ENCODE measurements at regions not wholly inside any gene's neighbourhood (a gene's known extent, or its start where the extent isn't known, plus 50 kb on each side); places are given as distances from the start of the nearest gene placed in this dataset.

- Histone ChIP-seq H3K79me2 (ENCODE audit: insufficient read depth, low read length) (no peaks in the 10 kb centered on the region), H3K36me3 (ENCODE audit: control insufficient read depth in 1 of 2, insufficient read depth in 2 of 2, low read length in 2 of 2) (no peaks in the 10 kb centered on the region), H3K4me1 (ENCODE audit: control insufficient read depth in 1 of 2, insufficient read depth in 2 of 2, low read length in 2 of 2) (no peaks in the 10 kb centered on the region), H3K4me3 (replicated peaks in 1 of 2; ENCODE audit: low read depth in 1 of 2, low read length in 2 of 2) (no peak overlapping the region), H3K4me2 (ENCODE audit: low read length) (no peak overlapping the region), H3K27me3 (ENCODE audit: insufficient read depth, low read length) (peaks cover 37% of the 10 kb centered on the region), H3K9me2 (ENCODE audit: insufficient read depth) (no peaks in the 10 kb centered on the region), H3K9ac (ENCODE audit: low read length) (no peak overlapping the region), H3K9me3 (ENCODE audit: control insufficient read depth in 1 of 2, insufficient read depth in 1 of 2, low read depth in 1 of 2, low read length in 2 of 2) (no peaks in the 10 kb centered on the region), H3K27ac (ENCODE audit: low read depth, low read length) (no peak overlapping the region), H2AFZ (ENCODE audit: low read depth, low read length, poor library complexity, severe bottlenecking) (no peak overlapping the region), H4K20me1 (ENCODE audit: insufficient read depth) (no peaks in the 10 kb centered on the region)
- no peak for DNase-seq (ENCODE audit: low read depth, low spot score)
- ChIA-PET CTCF (no interaction called here), RAD21 (ENCODE audit: low non-redundant PET in 1 of 2, low total read pairs in 2 of 2, uncharacterized antibody in 2 of 2, unreplicated experiment in 2 of 2) (no interaction called here), POLR2A (no interaction called here)
- no TSS peak for BruUV-seq (replicated peaks)
- intact Hi-C loops (cut with micrococcal nuclease), result no loop called here
- TF ChIP-seq EGR1 (IDR thresholded peaks at IDR 0.05; ENCODE audit: low read depth) (no peak), ELF1 (IDR thresholded peaks at IDR 0.05; ENCODE audit: borderline replicate concordance, low read depth) (no peak), POLR2A (IDR thresholded peaks at IDR 0.05; ENCODE audit: borderline replicate concordance, extremely low read depth, insufficient read depth, insufficient read length) (no peak), FOSL1 (IDR thresholded peaks at IDR 0.05; ENCODE audit: low read depth) (no peak), ZBTB33 (IDR thresholded peaks at IDR 0.05; ENCODE audit: extremely low read depth, insufficient replicate concordance, low read length) (no peak)
- ATAC-seq, result no peak
Measured at GRCh38 chr4:173934201-173934600, 349.3 kb downstream of the FBXO8 start.

- no peaks in the 10 kb centered on the region for H3K36me3 ChIP-seq (ENCODE audit: control insufficient read depth in 1 of 2, insufficient read depth in 2 of 2, low read length in 2 of 2)
Measured at GRCh38 chr4:173932701-173933100, 350.8 kb downstream of the FBXO8 start.

More at GRCh38 chr4:173932701-173933100, 350.8 kb downstream of the FBXO8 start:
- no peak for TF ChIP-seq JUND (IDR thresholded peaks at IDR 0.05)
- TF ChIP-seq, protein P1, sequence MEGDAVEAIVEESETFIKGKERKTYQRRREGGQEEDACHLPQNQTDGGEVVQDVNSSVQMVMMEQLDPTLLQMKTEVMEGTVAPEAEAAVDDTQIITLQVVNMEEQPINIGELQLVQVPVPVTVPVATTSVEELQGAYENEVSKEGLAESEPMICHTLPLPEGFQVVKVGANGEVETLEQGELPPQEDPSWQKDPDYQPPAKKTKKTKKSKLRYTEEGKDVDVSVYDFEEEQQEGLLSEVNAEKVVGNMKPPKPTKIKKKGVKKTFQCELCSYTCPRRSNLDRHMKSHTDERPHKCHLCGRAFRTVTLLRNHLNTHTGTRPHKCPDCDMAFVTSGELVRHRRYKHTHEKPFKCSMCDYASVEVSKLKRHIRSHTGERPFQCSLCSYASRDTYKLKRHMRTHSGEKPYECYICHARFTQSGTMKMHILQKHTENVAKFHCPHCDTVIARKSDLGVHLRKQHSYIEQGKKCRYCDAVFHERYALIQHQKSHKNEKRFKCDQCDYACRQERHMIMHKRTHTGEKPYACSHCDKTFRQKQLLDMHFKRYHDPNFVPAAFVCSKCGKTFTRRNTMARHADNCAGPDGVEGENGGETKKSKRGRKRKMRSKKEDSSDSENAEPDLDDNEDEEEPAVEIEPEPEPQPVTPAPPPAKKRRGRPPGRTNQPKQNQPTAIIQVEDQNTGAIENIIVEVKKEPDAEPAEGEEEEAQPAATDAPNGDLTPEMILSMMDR (IDR thresholded peaks at IDR 0.05 in 2 of 3, conservative IDR thresholded peaks at IDR 0.05 in 1 of 3; ENCODE audit: borderline replicate concordance in 1 of 3, insufficient read depth in 1 of 3, low read depth in 2 of 3, low read length in 2 of 3), result no peak
- TF ChIP-seq EZH2 (IDR thresholded peaks at IDR 0.05), result no peak
- CTCF ChIA-PET, result no interaction called here
- Histone ChIP-seq H3K79me2 (ENCODE audit: insufficient read depth, low read length) (no peaks in the 10 kb centered on the region), H3K4me1 (ENCODE audit: control insufficient read depth in 1 of 2, insufficient read depth in 2 of 2, low read length in 2 of 2) (no peaks in the 10 kb centered on the region), H3K9me2 (ENCODE audit: insufficient read depth) (no peaks in the 10 kb centered on the region), H3K9me3 (ENCODE audit: control insufficient read depth in 1 of 2, insufficient read depth in 1 of 2, low read depth in 1 of 2, low read length in 2 of 2) (no peaks in the 10 kb centered on the region), H3K4me3 (replicated peaks in 1 of 2; ENCODE audit: low read depth in 1 of 2, low read length in 2 of 2) (no peak overlapping the region), H3K9ac (ENCODE audit: low read length) (no peak overlapping the region), H3K4me2 (ENCODE audit: low read length) (no peak overlapping the region), H4K20me1 (ENCODE audit: insufficient read depth) (no peaks in the 10 kb centered on the region), H3K27me3 (ENCODE audit: insufficient read depth, low read length) (peaks cover 34% of the 10 kb centered on the region), H3K27ac (ENCODE audit: low read depth, low read length) (no peak overlapping the region), H2AFZ (ENCODE audit: low read depth, low read length, poor library complexity, severe bottlenecking) (no peak overlapping the region)
- DNase-seq (ENCODE audit: low read depth, low spot score) (no peak), ATAC-seq (no peak)
- RAD21 ChIA-PET (ENCODE audit: low non-redundant PET in 1 of 2, low total read pairs in 2 of 2, uncharacterized antibody in 2 of 2, unreplicated experiment in 2 of 2), result no interaction called here
- intact Hi-C loops (cut with micrococcal nuclease), result no loop called here
- no TSS peak for BruUV-seq (replicated peaks)
- POLR2A ChIA-PET, result no interaction called here
